ENCODE measurements at regions not wholly inside any gene's neighbourhood (a gene's known extent, or its start where the extent isn't known, plus 50 kb on each side); places are given as distances from the start of the nearest gene placed in this dataset.
"Not testable (repeated sequence)": the region's sequence is repeated elsewhere in the genome, so short reads cannot be mapped to it uniquely, and the experiment has no call there.

DNA sequence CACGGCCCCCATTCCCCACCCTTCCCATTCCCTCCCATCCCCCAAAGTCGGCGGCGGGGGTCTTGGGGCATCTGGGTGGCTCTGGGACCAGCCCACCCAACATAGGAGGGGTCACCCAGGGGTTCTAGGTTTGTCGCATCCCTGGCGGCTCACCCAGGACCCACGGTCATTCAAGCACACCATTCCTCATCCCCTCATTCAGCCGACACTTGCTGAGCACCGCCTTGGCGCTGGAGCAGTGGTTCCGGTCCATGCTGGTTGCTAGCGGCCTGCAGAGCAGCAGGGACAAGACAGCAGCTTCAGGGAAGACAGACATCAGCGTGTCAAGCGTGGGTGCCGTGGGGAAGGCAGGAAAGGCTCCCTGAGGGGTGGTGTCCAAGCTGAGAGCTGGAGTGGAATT is 50.5 kb upstream of the OTOS start:
- DNase-seq (ENCODE audit: low spot score): no peak

DNA sequence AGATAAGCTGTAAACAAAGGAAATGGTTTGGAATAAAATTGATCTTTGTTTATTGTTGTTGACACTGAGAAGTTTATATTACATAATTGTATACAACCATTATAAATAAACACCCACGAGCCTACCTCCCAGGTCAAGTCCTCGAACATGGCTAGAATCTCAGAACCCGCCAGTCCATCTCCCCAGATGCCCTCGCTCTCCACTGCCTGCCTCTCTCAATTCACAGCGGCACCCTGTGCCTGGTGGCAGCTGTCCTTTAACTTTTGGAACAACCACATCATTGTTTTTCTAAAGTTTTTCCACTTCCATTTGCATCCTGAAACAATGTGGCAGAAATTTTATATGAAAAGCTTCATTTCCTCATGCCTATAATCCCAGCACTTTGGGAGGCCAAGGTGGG is 52.2 kb upstream of the OTOS start:
- no peak for DNase-seq (ENCODE audit: low spot score)

DNA sequence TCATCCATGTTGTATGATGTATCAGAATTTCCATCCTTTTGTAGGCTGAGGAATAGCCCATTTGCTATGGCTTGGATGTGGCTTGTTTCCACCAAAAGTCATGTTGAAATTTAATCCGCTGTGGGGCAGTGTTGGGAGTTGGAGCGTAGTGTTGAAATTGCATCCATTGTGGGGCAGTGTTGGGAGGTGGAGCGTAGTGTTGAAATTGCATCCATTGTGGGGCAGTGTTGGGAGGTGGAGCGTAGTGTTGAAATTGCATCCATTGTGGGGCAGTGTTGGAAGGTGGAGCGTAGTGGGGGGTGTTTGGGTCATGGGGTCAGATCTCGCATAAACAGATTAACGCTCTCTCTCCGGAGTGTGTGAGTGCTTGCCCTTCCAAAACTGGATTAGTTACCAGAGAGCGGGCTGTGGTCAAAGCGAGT is 53.9 kb upstream of the OTOS start:
- DNase-seq (ENCODE audit: low spot score): not testable (repeated sequence)

DNA sequence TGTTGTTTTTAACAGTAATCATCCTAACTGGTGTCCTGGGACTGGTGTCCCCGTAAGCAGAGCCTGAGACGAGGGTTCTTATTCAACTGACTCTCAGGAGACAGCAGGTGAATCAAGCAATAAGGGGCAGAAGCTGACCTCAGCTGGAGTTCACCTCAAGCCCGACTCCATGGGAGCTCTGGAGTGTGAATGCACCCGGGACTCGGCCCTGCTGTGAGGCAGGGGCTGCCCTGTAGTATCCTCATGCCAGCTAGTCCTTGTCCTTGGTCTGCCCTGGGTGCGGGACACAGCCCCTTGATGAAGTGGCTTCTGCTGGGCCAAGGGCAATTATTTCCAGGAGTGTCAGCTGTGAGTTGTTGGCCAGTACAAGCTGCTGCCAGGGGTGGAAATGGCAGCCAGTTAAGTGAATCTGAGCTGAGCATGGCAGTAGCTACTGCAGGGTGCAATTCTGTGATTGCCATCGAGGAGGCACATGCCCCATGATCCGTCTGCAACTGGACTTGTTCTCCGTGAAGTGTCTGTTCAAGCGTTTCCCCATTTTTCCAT is 54.9 kb upstream of the OTOS start:
- DNase-seq (ENCODE audit: low spot score): no peak

DNA sequence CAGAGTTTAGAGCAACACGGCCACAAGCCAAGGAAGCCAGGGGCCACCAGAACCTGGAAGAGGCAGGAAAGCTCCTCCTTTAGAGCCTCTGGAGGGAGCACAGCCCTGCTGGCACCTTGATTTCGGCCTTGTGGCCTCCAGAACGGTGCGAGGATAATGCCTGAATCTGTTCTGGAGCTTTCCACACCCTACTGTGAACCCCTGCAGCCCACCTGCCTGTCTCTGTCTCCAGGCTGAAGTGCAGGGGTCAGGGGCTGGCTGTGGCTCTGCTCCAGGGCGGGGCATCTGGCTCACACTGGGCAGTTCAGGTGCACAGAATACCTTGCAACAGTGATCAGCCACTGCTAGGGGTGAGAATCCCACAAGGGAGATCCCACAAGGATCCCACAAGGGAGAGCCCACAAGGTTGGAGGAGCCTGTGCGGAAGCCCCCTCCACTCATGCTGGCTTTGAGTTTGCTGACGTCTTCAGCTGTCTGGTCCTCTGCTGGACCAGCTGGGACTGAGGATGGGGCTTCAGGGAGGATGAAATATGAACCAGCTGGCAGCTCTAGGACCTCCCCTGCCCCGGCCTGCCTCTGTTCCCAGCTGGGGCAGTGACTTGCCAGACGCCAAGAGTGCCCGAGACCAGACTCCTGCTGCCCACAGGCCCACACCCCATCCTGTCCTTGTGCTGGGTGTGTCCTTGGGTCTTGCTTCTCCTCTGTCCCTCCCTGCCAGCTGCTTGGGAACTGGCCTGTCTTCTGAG is 56.4 kb upstream of the OTOS start:
- DNase-seq (ENCODE audit: low spot score): no peak

DNA sequence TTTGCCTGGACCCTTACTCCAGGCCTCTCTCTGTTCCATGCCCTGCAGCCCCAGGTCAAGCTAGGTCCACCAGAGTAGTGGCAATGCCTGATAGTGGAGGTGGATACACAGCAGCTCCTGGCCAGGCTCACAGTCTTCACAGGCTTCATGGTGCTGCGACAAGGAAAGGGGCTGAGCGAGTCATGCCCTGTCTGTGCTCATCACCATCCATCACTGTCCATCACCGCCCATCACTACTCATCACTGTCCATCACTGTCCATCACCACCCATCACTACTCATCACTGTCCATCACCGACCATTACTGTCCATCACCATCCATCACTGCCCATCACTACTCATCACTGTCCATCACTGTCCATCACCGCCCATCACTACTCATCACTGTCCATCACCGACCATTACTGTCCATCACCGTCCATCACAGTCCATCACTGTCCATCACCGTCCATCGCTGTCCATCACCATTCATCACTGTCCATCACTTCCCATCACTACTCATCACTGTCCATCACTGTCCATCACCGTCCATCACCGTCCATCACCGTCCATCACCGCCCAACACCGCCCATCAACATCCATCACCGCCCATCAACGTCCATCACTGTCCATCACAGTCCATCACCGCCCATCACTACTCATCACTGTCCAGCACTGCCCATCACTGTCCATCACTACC is 57.1 kb upstream of the OTOS start:
- DNase-seq (ENCODE audit: low spot score): no peak

DNA sequence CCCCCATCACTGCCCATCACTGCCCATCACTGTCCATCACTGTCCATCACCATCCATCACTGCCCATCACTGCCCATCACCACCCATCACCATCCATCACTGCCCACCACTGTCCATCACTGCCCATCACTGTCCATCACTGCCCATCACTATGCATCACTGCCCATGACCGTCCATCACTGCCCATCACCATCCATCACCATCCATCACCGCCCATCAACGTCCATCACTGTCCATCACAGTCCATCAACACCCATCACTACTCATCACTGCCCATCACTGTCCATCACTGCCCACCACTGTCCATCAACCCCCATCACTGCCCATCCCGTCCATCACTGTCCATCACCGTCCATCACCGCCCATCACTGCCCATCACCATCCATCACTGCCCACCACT is 57.8 kb upstream of the OTOS start:
- DNase-seq (ENCODE audit: low spot score): no peak

DNA sequence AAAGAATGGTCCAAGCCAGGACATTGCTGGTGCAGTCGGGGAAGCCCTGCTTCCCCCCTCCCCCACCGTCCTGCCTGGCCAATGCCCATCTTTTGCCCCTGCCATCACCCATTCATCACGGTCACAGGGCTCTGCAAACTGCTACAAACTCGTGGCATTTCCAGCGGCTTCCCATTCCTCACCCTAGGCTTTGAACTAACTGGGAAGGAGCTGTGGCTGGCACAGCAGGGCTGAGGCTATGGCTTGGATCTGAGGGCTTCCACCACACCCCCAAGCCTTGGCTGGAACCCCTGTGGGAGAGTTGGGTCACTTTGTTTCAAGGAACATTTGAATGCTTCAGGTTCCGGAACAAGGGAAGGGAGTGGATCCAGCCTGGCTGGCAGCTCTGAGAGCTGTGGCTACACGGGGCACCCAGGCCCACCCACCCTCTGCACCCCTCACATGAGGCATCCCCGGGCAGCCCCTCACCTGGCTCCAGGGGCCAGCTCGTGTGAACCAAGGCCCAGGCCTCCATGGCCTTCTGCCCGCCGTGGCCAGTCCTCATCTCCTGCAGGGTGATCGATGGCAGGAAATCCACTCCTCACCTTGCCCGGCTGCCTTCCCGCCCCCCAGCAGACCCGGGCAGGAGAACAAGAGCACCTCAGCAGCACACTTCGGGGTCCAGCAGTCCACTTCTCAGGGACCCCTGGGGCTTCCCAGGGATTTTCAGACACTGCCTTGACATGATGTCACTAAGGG is 58.8 kb upstream of the OTOS start:
- no peak for DNase-seq (ENCODE audit: low spot score)

DNA sequence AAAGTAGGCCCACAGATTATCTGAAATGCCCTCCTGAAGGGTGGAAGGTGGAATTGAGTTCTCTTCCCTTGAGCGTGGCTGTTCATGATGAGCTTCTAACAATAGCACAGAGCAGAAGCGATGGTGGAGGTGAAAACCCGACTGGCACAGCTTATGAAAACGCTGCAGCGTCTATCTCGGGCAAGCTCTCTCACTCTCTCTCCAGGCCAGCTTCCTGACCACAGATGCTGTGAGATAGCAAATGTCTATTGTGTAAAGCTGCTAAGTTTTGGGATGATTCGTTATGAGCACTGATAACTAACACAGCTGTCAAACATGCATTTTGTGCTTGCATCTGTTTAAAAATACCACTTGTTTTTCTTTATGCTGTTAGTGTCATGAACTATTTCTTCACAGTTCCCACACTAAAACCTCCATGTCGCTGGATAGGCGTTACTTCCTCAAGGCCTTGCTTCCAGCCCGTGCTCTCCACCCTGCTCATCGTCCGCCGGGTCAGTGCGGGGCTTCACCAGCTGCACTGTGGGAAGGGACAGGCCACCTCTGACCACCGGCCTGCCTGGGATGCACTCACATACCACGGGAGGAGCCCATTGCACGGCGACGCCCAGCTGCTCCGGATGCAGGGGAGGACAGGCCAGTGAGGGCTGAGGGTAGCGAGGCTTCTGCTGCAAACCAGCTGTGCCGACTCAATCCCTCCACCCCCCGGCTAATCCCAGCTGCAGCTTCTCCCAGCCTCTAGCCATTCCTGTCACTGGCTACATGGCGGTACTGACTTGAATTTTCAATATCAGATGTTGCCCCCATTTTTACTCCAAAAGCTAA is 60.0 kb upstream of the OTOS start:
- DNase-seq (ENCODE audit: low spot score): no peak

DNA sequence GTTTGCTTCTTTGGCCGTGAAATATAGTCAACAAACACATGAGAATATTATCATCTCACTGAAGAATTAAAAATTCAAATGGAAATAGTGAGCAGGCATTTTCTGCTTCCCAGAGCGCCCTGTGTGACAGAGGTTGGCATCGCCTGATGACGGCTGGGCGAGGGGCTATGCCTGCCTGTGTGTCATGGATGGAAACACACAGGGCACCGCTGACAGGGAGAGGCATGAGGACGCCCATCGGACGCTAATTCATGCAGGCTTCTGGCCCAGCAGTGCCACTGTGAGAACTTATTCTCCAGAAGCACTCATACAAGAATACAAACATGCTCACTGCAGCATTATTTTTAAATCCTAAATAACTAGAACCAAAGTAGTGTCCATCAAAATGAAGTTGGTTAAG is 61.4 kb upstream of the OTOS start:
- DNase-seq (ENCODE audit: low spot score): no peak

DNA sequence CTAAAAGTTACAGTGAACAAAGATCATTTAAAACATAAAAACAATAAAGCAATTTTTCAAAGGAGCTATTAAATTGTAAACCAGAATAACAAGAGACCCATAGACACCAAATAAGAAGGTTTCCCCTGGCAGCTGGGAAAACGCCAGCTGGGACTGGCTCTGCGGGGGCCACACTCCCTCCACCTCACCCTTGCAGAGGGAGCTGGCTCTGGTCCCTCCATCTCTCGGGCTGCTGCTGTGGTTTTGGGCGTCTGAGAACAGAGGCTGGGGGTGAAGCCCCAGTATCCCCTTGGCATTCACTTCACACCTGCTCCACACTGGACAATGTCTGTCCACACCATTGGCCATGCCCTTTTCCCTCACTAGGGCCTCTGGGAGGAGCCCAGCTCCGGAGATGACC is 62.1 kb upstream of the OTOS start:
- no peak for DNase-seq (ENCODE audit: low spot score)

DNA sequence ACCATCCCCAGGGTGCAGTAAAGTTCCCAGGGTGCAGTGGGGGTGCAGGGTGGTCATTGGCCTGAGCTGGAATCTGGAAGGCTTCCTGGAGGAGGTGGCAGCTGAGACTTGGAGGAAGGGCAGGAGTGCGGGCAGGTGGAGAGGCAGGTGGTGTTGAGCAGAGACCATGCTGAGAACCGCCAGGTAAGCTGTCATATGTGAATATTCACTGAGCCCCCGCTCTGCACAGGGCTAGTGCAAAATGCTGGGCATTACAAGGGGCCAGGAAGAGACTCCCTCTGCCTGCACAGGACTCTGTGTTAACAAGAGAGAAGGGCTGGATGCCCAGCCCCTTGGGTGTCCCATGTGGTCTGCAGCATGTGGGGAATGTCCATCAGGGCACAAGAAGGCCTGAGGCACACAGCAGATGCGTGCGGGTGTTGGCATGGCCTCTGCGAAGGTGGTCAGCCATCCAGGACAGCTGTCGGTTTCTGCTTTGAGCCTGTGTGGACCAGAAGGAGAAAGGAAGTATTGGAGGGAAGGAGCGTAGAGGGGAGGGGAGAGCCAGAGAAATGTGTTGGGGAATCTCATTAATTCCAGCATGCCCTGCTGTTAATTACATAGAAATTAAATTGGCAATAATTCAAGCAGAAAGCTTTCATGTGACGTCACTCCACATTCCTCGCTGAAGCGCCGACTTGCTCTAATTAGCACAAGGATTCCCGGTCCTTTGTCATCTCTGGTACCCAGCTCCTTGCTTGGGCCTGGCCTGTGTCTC is 62.8 kb upstream of the OTOS start:
- DNase-seq (ENCODE audit: low spot score): no peak

DNA sequence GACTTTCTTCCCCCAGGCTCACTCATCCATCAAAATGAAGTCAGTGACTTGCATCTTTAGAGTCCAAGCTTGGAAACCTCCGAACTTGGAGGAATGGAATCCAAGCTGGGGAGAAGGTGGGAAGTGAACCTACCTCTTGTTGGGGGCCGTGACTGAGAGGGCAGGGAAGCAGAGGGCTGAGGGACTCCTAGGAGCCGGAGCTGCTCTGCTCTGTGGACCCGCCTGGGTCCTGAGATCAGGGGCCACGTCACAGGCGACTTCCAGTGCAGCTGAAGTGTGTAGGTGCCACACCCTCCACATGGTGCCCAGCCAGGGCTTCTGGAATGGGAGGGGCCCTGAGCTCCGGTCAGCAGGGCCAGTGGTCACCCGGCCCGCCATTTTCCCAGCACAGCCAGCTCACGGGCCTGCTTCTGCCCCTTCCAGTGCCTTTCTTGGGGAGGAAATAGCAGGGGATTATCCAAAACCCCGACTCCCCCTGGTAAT is 63.4 kb upstream of the OTOS start:
- no peak for DNase-seq (ENCODE audit: low spot score)

DNA sequence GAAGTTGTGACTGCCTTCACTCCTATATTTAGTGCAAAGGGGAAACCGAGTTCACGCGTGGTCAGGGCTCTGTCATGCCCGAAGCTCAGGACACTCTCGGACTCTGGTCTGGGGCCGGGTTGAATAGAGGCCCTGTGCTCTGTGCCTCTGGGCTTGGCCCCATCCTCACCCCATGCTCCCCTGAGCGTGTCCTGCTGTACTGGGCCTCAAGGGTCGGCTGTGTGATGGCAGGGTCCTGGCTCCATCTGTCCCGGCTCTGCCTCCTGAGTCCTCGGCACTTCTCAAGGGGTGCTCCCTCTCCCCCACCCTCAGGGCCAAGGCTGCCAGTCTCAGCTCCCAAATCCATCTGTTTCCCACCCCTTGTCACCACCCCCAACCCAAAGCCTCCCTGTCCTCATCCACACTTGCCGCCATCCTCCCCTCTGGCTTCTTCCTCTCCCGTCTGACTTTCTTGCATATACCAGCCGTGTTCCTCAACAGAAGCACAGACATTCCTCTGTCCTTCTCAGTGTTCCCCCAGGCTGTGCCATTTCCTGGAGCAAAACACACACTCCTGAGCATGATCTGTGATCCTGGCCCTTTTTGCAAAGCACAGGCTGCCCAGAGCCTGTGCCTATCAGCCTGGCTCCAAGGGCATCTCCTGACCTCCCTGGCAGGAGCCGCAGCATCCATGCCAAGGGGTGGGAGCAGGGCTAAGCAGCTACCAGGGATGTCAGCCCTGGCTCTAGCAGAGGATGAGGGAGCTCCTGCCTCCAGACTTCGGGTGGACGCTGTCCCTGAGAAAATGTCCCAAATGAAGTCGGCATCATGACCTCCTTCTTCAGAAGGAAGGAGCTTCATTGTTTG is 64.2 kb upstream of the OTOS start:
- no peak for DNase-seq (ENCODE audit: low spot score)

DNA sequence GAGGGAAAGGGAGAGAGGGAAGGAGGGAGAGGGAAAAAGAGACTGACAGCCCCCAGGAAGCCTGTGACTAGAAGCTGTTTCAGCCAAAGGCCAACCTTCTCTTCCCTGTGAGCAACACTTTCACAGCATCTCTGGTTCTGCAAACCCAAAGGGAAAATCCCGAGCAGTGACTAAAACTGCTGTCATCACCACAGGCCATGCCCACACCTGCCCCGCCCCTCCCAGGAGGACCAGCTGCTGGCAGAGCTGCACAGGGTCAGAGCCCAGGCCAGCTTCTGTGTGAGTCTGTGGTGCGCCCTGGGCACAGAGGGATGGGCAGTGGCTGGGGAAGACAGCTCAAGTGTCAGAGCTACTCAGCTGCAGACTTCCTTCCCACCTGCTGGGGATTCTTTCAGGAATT is 64.9 kb upstream of the OTOS start:
- DNase-seq (ENCODE audit: low spot score): peak; percentile 7

DNA sequence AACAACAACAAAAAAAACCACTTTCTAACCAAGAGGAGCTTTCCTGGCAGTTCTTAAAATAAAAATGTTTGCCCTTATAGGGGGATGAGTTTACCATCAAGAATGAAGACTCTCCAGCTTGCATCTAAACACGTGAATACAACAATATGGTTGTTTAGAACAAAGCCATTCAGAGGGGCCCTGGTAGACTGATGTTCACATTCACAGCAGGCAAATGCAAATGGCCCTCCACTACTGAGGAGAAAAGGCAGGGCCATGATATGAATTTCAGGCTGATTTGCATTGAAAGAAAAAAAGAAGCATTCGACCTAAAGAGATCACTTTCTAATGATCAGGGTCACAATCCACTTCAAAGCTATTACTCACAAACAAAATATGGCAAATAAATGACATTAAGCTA is 65.3 kb upstream of the OTOS start:
- no peak for DNase-seq (ENCODE audit: low spot score)

DNA sequence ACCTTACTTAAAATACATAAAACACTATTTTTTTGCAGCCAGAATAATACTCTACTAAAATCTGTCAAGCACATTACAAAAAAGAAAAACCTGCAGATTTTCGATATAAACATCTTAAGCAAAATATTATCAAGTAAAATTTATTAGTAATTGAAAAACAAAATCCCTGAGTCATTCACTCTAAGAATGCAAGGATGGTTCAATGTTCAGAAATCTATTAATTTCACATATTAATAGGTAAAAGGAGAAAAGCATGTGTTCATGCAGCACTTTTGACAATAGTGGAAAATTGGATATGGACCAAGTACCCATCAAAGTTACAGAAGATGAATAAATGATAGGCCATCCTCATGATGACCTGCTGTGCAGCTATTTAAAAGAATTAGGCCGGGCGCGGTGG is 66.2 kb upstream of the OTOS start:
- DNase-seq (ENCODE audit: low spot score): no peak

DNA sequence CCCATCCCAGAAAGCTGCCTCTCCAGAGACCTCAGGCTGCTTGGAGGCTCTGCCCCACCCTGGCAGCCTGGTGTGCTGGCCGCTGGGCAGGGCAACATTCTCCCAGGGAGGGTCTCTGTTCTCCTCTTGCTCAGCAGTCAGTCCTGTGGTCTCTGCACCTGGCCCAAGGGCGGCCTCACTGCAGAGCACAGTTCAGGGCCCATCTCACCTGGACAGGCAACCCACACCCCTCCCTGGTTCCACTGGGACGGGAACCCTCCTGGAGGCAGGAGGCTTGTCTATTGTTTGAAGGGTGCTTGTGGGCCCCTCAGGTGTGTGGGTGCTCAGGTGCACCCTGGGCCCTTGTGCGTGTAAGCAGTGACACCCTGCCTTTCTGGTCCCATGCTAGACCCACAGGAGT is 67.2 kb upstream of the OTOS start:
- no peak for DNase-seq (ENCODE audit: low spot score)

DNA sequence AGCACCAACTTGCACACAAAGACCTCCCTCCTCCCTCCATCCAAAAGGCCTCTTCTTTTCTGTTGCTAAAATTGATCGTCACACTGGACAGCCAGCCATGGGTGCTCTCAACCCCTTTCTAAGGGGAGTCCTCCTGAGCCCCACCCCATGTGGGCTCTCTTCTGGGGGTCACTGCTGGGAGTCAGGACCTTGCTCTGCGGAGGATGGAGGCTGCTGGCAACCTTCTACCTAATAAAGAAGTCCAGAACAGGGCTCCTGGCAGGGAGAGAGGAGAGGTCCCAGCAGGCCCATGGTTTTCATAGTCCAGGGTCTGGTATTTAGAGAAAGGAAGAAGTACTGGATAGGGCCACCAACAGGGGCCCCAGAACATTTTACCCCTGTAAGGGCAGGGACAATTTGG is 67.6 kb upstream of the OTOS start:
- DNase-seq (ENCODE audit: low spot score): no peak

DNA sequence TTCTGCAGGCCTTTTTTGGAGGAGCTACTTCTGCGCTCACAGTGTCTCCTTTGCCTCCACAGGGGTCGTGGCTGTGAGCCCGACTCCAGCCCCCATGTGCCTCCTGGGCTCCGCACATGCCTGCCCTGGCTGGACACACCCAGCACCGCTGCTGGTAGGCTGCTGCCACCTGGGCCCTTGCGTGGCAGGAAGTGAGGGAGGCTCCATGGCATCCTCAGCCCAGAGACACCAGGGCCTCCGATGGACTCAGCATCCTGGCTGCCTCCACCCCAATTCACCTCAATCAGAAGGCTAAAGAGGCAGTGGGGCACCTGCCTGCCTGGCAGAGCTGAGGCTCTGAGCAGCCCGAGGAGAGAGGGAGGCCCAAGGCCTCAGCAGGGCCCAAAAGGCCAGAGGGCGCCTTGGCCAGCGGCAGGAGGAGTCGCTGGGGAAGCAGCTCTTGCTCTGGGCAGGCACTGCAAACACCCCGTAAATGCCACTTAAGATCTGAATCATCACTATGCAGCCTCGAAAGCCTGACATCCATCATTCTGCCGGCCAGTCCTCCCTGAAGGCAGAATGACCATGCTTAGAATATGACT is 68.3 kb upstream of the OTOS start:
- no peak for DNase-seq (ENCODE audit: low spot score)

Data from LoVo (cell line).